Sigmoid colon (tissue), 6 donors: ENCODE measurements at regions not wholly inside any gene's neighbourhood (a gene's known extent, or its start where the extent isn't known, plus 50 kb on each side); places are given as distances from the start of the nearest gene placed in this dataset.

ENCODE experiments used
- DNase-seq: peaks from one replicate; pipeline ENCODE4 v3.0.0-alpha.2; 2019
- H3K27ac ChIP-seq, 4 donors: fragments of 200-600 bp; sonication (generic); one replicate each; pipeline ENCODE4 v1.5.1; 2016 to 2019; ENCODE audit warnings: mild to moderate bottlenecking in 1 of 4
- H3K27me3 ChIP-seq, 3 donors: fragments of 200-600 bp; sonication (generic); one replicate each; pipeline ENCODE4 v1.5.1; 2019; ENCODE audit warnings: mild to moderate bottlenecking in 1 of 3
- H3K36me3 ChIP-seq, 4 donors: fragments of 200-600 bp; sonication (generic); one replicate each; pipeline ENCODE4 v1.5.1; 2016 to 2019
- H3K4me1 ChIP-seq, 4 donors: fragments of 200-600 bp; sonication (generic); one replicate each; pipeline ENCODE4 v1.5.1; 2017 to 2019
- H3K4me3 ChIP-seq, 4 donors: fragments of 200-600 bp; sonication (generic); one replicate each; pipeline ENCODE4 v1.5.1; 2017 to 2019; ENCODE audit warnings: mild to moderate bottlenecking in 2 of 4, moderate library complexity in 1 of 4
- H3K9me3 ChIP-seq, 4 donors: fragments of 200-600 bp in 3 of 4; sonication (generic) in 3 of 4; one replicate each; pipeline versions ENCODE4 v1.5.1 to v1.6.1; 2013 to 2019
- EP300 ChIP-seq, 4 donors: sonication (generic); formaldehyde crosslinking; IDR thresholded peaks; one replicate each; pipeline ENCODE4 v1.6.1; 2017; ENCODE audit warnings: antibody characterized with exemption in 4 of 4
- POLR2A ChIP-seq, 2 donors: fragments of 450-650 bp; IDR thresholded peaks; one replicate each; pipeline ENCODE4 v1.6.1; 2016; ENCODE audit warnings: antibody characterized with exemption in 2 of 2, mild to moderate bottlenecking in 2 of 2, moderate library complexity in 2 of 2
- POLR2AphosphoS5 ChIP-seq, 4 donors: sonication (generic); formaldehyde crosslinking; IDR thresholded peaks; one replicate each; pipeline ENCODE4 v1.6.1; 2017; ENCODE audit warnings: antibody characterized with exemption in 4 of 4
- WGBS, 2 donors: extraction: QIAGEN DNeasy Blood & Tissue Kit; methylation state at CpG; one replicate each; pipeline ENCODE4 v1.1.7; 2013; 5-methylcytosine and 5-hydroxymethylcytosine counted together
- intact Hi-C: fragments of 100-400 bp; cut with DNase I; formaldehyde crosslinking; loops from one replicate; pipeline ENCODE4 v1.15.1; 2023
- TF ChIP-seq, protein P1 (sequence below), 4 experiments: fragments of 450-650 bp in 3 of 4; fragments of 200-600 bp in 1 of 4; IDR thresholded peaks; one replicate each; pipeline ENCODE4 v1.5.1; 2016 to 2019; ENCODE audit warnings: antibody characterized with exemption in 4 of 4, mild to moderate bottlenecking in 3 of 4, moderate library complexity in 2 of 4
- donor health status: healthy with polysubstance abuse.
- donor health status: healthy.

DNA sequence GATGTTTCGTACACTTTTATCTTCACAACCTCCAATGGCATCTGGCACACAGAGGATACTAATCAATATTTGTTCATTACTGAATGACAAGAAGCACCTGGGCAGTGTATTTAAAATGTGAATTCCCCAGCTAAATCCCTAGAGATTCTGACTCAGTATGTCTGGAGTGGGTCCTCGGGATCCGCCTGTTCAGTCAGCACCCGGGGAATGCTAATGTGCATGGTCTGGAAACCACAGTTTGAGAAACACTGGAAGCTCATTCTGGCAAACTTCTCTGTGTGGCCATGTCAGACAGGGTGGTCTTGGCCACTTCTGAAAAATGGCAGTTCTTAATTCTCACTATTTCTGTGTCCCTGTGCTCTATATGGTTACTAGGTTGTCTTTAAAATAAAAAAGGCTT, 138.8 kb upstream of the VCX start:
- WGBS, 2 donors = 83 to 90% methylated on average over 4 of the region's 4 CpGs
- H3K27ac ChIP-seq = no peak overlapping the region

DNA sequence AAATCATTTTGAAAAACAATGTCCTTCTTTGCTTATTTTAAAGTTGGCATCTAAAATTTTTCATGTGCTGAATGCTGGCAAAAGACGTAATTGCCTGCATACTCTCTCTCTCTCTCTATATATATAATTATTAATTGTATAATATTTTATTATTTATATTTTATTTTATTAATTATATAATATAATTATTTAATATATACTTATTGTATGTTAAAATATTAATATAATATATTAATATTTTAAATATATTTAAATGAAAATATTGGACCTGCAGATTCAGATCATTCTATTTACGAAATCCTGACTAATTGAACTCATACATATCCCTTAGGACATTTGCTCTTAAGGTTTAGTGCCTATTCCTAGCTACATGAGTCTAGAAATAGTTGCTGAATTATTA, 144.7 kb upstream of the VCX start:
- no peak overlapping the region for H3K27ac ChIP-seq
- H3K4me3 ChIP-seq = no peak overlapping the region
- intact Hi-C loops = no loop called here
- 44 to 91% methylated on average over 2 of the region's 2 CpGs for WGBS, 2 donors
- H3K36me3 ChIP-seq = no peaks in the 10 kb centered on the region
- TF ChIP-seq EP300 (IDR thresholded peaks at IDR 0.05) = no peak
- no peak for TF ChIP-seq POLR2A (IDR thresholded peaks at IDR 0.05)
- no peaks in the 10 kb centered on the region for H3K9me3 ChIP-seq
- no peaks in the 10 kb centered on the region for H3K27me3 ChIP-seq
- no peak for DNase-seq
- no peaks in the 10 kb centered on the region for H3K4me1 ChIP-seq

More for the DNA sequence above, 138.8 kb upstream of the VCX start:
- no peaks in the 10 kb centered on the region for H3K9me3 ChIP-seq
- H3K4me3 ChIP-seq = no peak overlapping the region
- no peak for DNase-seq
- intact Hi-C loops = no loop called here
- no peaks in the 10 kb centered on the region for H3K27me3 ChIP-seq
- no peak for TF ChIP-seq POLR2AphosphoS5 (IDR thresholded peaks at IDR 0.05)
- TF ChIP-seq, protein P1, sequence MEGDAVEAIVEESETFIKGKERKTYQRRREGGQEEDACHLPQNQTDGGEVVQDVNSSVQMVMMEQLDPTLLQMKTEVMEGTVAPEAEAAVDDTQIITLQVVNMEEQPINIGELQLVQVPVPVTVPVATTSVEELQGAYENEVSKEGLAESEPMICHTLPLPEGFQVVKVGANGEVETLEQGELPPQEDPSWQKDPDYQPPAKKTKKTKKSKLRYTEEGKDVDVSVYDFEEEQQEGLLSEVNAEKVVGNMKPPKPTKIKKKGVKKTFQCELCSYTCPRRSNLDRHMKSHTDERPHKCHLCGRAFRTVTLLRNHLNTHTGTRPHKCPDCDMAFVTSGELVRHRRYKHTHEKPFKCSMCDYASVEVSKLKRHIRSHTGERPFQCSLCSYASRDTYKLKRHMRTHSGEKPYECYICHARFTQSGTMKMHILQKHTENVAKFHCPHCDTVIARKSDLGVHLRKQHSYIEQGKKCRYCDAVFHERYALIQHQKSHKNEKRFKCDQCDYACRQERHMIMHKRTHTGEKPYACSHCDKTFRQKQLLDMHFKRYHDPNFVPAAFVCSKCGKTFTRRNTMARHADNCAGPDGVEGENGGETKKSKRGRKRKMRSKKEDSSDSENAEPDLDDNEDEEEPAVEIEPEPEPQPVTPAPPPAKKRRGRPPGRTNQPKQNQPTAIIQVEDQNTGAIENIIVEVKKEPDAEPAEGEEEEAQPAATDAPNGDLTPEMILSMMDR (IDR thresholded peaks at IDR 0.05) = no peak
- no peak for TF ChIP-seq EP300 (IDR thresholded peaks at IDR 0.05)
- TF ChIP-seq POLR2A (IDR thresholded peaks at IDR 0.05) = no peak
- H3K36me3 ChIP-seq = no peaks in the 10 kb centered on the region
- no peaks in the 10 kb centered on the region for H3K4me1 ChIP-seq

- intact Hi-C loops = no loop called here
- no peaks in the 10 kb centered on the region for H3K36me3 ChIP-seq
- H3K4me1 ChIP-seq = no peaks in the 10 kb centered on the region
- H3K27ac ChIP-seq = no peak overlapping the region
- H3K4me3 ChIP-seq = no peak overlapping the region
- 51 to 53% methylated on average over 8 of the region's 8 CpGs for WGBS, 2 donors
- no peak for TF ChIP-seq POLR2AphosphoS5 (IDR thresholded peaks at IDR 0.05)
- TF ChIP-seq, protein P1 (IDR thresholded peaks at IDR 0.05) = no peak
- TF ChIP-seq EP300 (IDR thresholded peaks at IDR 0.05) = no peak
- TF ChIP-seq POLR2A (IDR thresholded peaks at IDR 0.05) = no peak
- no peaks in the 10 kb centered on the region for H3K9me3 ChIP-seq
- DNase-seq = no peak
- H3K27me3 ChIP-seq = no peaks in the 10 kb centered on the region
These were observed 152.1 kb upstream of the VCX start for GRCh38 chrX:7690842-7691241.

DNA sequence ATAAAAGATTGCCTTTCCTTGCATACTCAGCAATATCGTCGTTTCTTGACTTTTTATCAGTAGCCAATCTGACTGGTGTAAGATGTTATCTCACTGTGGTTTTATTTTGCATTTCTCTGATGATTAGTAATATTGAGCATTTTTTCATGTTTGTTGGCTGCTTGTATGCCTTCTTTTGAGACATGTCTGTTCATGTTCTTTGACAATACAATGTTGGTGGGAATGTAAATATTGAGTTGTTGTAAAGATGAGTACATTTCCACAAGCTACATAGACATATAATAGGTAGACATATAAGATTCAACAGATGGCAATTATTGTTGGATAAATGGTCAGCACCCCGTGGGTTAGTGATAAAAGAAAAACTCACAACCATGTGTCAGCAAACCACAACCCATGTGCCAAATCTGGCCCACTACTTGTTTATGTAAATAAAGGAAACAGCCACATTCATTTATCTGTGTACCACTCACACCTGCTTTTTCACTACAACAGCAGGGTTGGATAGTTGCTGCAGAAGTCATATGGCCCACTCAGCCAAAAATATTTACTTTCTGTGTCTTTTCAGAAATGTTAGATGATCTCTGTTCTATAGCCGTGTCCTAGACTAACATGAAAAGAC, 153.1 kb upstream of the VCX start:
- no peaks in the 10 kb centered on the region for H3K36me3 ChIP-seq
- whole genome bisulfite sequencing, 2 donors = 63 to 76% methylated on average over 4 of the region's 4 CpGs
- no peak overlapping the region for H3K27ac ChIP-seq
- H3K4me3 ChIP-seq = no peak overlapping the region
- intact Hi-C loops = no loop called here
- H3K9me3 ChIP-seq = no peaks in the 10 kb centered on the region
- no peak for DNase-seq
- no peaks in the 10 kb centered on the region for H3K4me1 ChIP-seq
- H3K27me3 ChIP-seq = no peaks in the 10 kb centered on the region
- TF ChIP-seq POLR2A (IDR thresholded peaks at IDR 0.05) (no peak), EP300 (IDR thresholded peaks at IDR 0.05) (no peak), POLR2AphosphoS5 (IDR thresholded peaks at IDR 0.05) (no peak)
- TF ChIP-seq, protein P1 (IDR thresholded peaks at IDR 0.05) = no peak

GRCh38 chrX:7680181-7680580, 162.8 kb upstream of the VCX start:
- Histone ChIP-seq H3K36me3 (no peaks in the 10 kb centered on the region), H3K4me3 (no peak overlapping the region), H3K9me3 (no peaks in the 10 kb centered on the region), H3K27ac (no peak overlapping the region), H3K27me3 (no peaks in the 10 kb centered on the region), H3K4me1 (no peaks in the 10 kb centered on the region)
- 79 to 81% methylated on average over 4 of the region's 4 CpGs for WGBS, 2 donors
- TF ChIP-seq POLR2AphosphoS5 (IDR thresholded peaks at IDR 0.05) (no peak), POLR2A (IDR thresholded peaks at IDR 0.05) (no peak), EP300 (IDR thresholded peaks at IDR 0.05) (no peak)
- TF ChIP-seq, protein P1 (IDR thresholded peaks at IDR 0.05) = no peak
- DNase-seq = no peak
- intact Hi-C loops = no loop called here
